Naive thymus-derived CD8-positive, alpha-beta T cell (primary cell): ENCODE measurements at regions not wholly inside any gene's neighbourhood (a gene's known extent, or its start where the extent isn't known, plus 50 kb on each side); places are given as distances from the start of the nearest gene placed in this dataset.

Source experiments
- ATAC-seq, 2 donors: fragments of 150-1000 bp; cut with Tn5 transposase in 1 of 2; sonication (Bioruptor Pico), chemical (Tn5 transposase) in 1 of 2; 1 replicate in 1 of 2; 2 replicates in 1 of 2; pipeline ENCODE4 v1.10.0; 2021; ENCODE audit warnings: mild to moderate bottlenecking in 2 of 2, moderate library complexity in 2 of 2
- POLR2A ChIA-PET: fragments of 350-600 bp; sonication (Branson Sonifier 250); formaldehyde crosslinking; loops from one replicate; lab custom pipeline; 2021; ENCODE audit warnings: antibody characterized with exemption; lab: Charles Lee
- DNase-seq, 10 donors: peaks; one replicate each; pipeline versions ENCODE4 v3.0.0 to v3.0.0-alpha.2; 2020 to 2022
- H3K27ac Mint-ChIP-seq, 10 donors: one replicate each; pipeline ENCODE4 v1.8.0; 2020 to 2022; ENCODE audit warnings: mild to moderate bottlenecking in 10 of 10, mixed read lengths in 10 of 10, moderate library complexity in 4 of 10, inconsistent platforms in 1 of 10
- H3K27me3 Mint-ChIP-seq, 5 donors: one replicate each; pipeline ENCODE4 v1.8.0; 2021 to 2022; ENCODE audit warnings: mixed read lengths in 5 of 5
- H3K36me3 Mint-ChIP-seq, 3 donors: one replicate each; pipeline ENCODE4 v1.8.0; 2020 to 2022; ENCODE audit warnings: mixed read lengths in 3 of 3, mild to moderate bottlenecking in 2 of 3, inconsistent platforms in 1 of 3
- H3K4me1 Mint-ChIP-seq, 4 donors: one replicate each; pipeline ENCODE4 v1.8.0; 2021 to 2022; ENCODE audit warnings: mixed read lengths in 4 of 4
- H3K4me3 Mint-ChIP-seq, 10 donors: one replicate each; pipeline ENCODE4 v1.8.0; 2020 to 2022; ENCODE audit warnings: mild to moderate bottlenecking in 10 of 10, mixed read lengths in 10 of 10, moderate library complexity in 6 of 10, inconsistent platforms in 1 of 10
- H3K9me3 Mint-ChIP-seq, 9 donors: one replicate each; pipeline ENCODE4 v1.8.0; 2020 to 2022; ENCODE audit warnings: mixed read lengths in 9 of 9, mild to moderate bottlenecking in 3 of 9, inconsistent platforms in 1 of 9, moderate library complexity in 1 of 9

DNA sequence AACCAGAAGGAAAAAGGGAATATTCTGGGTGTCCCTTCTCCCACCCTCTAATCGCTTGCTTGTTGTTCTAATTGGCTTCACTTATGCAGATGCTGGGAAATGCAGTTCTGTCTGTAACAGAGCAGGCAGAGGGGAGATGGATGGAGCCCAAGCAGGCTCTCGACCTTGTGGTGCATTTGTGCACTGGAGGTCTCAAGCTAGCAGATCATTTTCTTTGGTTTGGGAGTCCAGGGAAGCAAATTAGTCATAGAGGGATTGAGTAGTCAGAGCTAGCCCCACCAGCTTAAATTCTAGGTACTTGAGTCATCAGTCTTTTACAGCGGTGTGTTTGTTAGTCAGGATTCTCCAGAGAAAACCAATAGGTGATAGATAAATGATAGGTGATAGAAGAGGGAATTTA, 234.7 kb upstream of the ECI2 start:
- DNase-seq (no peak), ATAC-seq (no peak)
- POLR2A ChIA-PET = no interaction called here
- no peaks in the 10 kb centered on the region for H3K9me3 Mint-ChIP-seq
- H3K4me1 Mint-ChIP-seq = no peaks in the 10 kb centered on the region
- no peaks in the 10 kb centered on the region for H3K36me3 Mint-ChIP-seq
- H3K27me3 Mint-ChIP-seq = peaks cover 3 to 31% (median 5%) of the 10 kb centered on the region in 5 donors
- H3K27ac Mint-ChIP-seq = no peak overlapping the region
- H3K4me3 Mint-ChIP-seq = no peak overlapping the region

DNA sequence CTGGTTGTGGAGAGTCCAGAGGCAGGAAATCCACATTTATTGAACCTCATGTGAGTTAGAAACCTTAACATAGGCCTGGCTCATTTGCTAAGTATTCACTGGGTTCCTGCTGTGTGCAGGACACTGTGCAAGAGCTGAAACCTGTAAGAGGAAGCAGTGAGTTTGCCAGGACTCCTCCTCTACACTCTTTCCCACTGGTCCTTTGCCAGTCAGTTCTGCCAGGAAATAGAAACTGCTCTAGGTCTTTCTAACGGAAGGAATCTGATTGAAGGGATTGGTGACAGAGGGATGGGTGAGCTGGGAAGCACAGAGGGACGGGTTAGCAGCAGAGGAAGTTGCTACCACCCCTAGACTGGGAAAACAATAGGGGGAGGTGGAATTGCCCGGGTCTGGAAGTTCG, 234.2 kb upstream of the ECI2 start:
- Mint-ChIP-seq H3K27me3 (peaks cover 3 to 26% (median 4%) of the 10 kb centered on the region in 5 donors), H3K4me1 (no peaks in the 10 kb centered on the region), H3K27ac (no peak overlapping the region), H3K4me3 (no peak overlapping the region), H3K9me3 (no peaks in the 10 kb centered on the region), H3K36me3 (no peaks in the 10 kb centered on the region)
- POLR2A ChIA-PET = no interaction called here
- no peak for ATAC-seq
- DNase-seq = no peak

DNA sequence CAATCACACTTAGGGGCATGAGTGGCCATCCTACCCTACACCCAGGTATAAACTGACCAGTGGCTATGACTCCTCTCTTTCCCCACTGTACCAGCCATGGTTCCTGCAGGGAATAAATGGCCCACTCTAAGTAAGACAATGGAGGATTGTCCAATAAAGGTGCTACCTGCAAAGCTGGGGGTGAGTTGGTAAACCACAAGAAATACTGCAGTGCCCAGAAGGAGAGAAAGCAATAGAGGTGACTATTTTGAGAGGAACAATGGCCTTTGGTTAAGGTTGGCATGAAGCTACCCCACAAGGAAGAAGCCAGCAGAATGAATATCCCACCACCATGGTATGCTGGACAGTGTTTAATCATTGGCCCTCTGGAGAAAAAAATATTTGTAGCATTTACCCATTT, 233.3 kb upstream of the ECI2 start:
- Mint-ChIP-seq H3K4me3 (no peak overlapping the region), H3K27ac (no peak overlapping the region), H3K36me3 (no peaks in the 10 kb centered on the region), H3K4me1 (peaks cover 0 to 7% (median 2%) of the 10 kb centered on the region in 4 donors), H3K9me3 (no peaks in the 10 kb centered on the region), H3K27me3 (peaks cover 3 to 21% (median 4%) of the 10 kb centered on the region in 5 donors)
- no peak for DNase-seq
- POLR2A ChIA-PET = no interaction called here
- no peak for ATAC-seq

DNA sequence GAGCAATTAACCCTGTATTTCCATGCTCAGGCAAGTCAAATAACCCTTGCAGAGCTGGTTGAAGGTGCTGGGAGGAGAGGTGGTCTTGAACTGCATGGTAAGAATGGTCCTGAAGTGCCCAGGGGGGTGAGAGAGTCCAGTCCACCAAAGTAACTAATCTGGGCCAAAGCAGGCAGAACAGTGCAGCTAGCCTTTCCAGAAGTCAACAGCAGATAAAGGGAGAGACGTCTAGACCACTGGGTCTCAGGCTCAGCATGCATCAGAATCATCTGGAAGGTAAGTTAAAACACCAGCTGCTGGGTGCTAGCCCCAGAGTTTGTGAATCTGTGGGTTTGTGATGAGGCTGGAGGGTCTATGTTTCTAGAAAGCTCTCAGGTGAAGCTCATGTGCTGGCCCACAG, 232.3 kb upstream of the ECI2 start:
- POLR2A ChIA-PET = no interaction called here
- H3K4me3 Mint-ChIP-seq = no peak overlapping the region

DNA sequence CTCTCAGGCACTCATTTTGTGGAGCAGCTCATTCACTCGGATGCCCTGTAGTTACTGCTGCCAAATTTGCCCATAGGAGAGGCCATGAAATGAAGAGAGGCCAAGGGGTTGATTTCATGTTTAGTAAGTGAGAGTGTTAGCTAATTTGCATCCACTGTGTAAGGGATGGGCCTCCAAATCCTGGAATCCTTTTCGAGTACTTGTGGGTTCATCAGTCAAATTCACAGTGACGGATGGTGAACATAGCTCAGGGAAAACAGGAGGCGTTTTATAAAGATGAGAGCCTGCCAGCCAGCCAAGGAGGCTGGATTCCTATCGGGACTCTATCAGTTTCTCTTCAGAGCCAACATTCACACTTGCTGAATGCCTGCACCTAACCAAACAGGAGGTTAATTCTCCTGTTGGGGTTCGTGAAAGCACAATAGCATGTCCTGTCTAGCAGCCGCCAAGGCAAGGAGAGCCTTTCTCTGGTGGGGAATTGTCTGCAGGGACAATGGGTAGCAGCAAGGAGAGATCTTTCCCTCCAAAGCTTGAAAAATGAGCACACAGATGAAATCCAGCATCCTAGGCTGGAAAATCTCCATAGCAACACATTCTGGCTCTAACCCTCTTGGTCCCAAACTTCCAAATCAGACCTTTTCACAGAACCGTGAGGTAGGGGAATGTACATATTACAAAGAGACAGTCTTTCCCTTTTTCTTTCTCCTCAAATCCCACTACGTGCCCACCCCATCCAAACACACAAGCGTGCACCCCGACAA, 231.4 kb upstream of the ECI2 start:
- Mint-ChIP-seq H3K4me3 (no peak overlapping the region), H3K27ac (no peak overlapping the region), H3K9me3 (no peaks in the 10 kb centered on the region), H3K36me3 (no peaks in the 10 kb centered on the region), H3K27me3 (peaks cover 3 to 30% (median 5%) of the 10 kb centered on the region in 5 donors), H3K4me1 (peaks cover 0 to 8% (median 2%) of the 10 kb centered on the region in 4 donors)
- DNase-seq (no peak), ATAC-seq (no peak)
- POLR2A ChIA-PET = no interaction called here

More for the DNA sequence above, 232.3 kb upstream of the ECI2 start:
- Mint-ChIP-seq H3K36me3 (no peaks in the 10 kb centered on the region), H3K9me3 (no peaks in the 10 kb centered on the region), H3K4me1 (peaks cover 0 to 8% (median 2%) of the 10 kb centered on the region in 4 donors), H3K27ac (no peak overlapping the region), H3K27me3 (peaks cover 3 to 22% (median 5%) of the 10 kb centered on the region in 5 donors)
- ATAC-seq (no peak), DNase-seq (no peak)

DNA sequence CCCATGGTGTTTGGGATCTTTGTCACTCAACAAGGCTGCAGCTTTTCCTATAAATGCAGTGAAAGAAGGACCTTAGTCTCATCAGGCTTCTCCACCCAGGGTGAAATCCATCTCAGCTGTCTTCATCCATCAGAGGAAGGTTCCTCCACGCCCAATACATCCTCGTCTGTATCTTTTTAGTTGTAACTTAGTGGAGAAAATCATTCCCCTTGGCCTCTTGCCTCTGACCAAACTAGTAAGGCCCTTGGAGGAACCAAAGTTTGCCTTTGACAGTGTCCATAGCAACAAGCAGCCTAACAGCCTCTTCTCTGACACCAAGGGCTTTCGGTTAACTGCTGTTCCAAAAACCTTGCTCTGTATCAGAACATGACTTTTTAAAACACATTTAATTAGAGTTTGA, 230.3 kb upstream of the ECI2 start:
- DNase-seq = no peak
- Mint-ChIP-seq H3K27ac (peak overlapping the region in 1 of 10 donors; percentile 21), H3K4me3 (no peak overlapping the region), H3K4me1 (peaks cover 0 to 9% (median 2%) of the 10 kb centered on the region in 4 donors), H3K36me3 (no peaks in the 10 kb centered on the region), H3K9me3 (no peaks in the 10 kb centered on the region), H3K27me3 (peaks cover 0 to 39% (median 4%) of the 10 kb centered on the region in 5 donors)
- ATAC-seq = no peak
- POLR2A ChIA-PET = no interaction called here

DNA sequence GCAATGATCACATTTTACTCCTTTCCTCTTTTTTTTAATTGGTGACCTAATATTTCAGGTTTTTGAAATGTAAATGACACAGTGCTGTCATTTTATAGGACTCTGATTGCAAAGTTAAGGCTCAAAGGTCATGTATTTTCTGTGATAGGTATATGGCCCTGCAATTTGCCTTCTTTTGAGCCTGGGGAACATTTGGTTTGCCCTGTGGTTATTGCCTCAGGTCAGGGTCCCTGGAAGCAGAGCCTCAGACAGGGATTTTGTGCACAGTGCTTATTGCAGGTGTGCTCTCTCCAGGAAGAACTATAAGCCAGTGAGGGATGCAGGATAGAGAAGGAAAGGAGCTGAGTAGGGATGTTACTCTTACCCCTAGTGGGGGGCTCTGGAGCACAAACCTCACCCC, 229.3 kb upstream of the ECI2 start:
- Mint-ChIP-seq H3K9me3 (no peaks in the 10 kb centered on the region), H3K27ac (no peak overlapping the region), H3K4me1 (peaks cover 0 to 12% (median 2%) of the 10 kb centered on the region in 4 donors), H3K27me3 (peaks cover 0 to 35% (median 4%) of the 10 kb centered on the region in 5 donors), H3K4me3 (no peak overlapping the region), H3K36me3 (no peaks in the 10 kb centered on the region)
- no peak for DNase-seq
- POLR2A ChIA-PET = no interaction called here
- ATAC-seq = no peak

DNA sequence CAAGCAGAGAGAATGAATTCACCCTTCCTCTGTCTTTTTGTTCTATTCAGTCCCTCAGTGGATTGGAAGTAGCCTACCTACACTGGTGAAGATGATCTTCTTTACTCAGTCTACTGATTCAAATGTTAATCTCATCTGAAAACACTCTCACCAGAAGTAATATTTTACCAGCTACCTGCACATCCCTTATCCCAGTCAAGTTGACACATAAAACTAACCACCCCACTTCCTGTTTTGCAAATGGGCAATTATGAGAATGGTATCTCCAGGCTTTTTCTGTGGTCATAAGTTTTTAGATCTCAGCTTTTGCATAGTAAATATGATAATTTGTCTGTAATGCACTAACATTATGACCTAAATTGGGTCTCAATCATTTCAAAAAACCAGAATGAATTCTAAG, 228.8 kb upstream of the ECI2 start:
- peaks cover 0 to 30% (median 4%) of the 10 kb centered on the region in 5 donors for H3K27me3 Mint-ChIP-seq
- H3K4me3 Mint-ChIP-seq = no peak overlapping the region
- no peak for ATAC-seq
- POLR2A ChIA-PET = no interaction called here
- H3K36me3 Mint-ChIP-seq = no peaks in the 10 kb centered on the region
- H3K27ac Mint-ChIP-seq = no peak overlapping the region
- H3K9me3 Mint-ChIP-seq = no peaks in the 10 kb centered on the region
- no peak for DNase-seq
- H3K4me1 Mint-ChIP-seq = peaks cover 0 to 12% (median 2%) of the 10 kb centered on the region in 4 donors

DNA sequence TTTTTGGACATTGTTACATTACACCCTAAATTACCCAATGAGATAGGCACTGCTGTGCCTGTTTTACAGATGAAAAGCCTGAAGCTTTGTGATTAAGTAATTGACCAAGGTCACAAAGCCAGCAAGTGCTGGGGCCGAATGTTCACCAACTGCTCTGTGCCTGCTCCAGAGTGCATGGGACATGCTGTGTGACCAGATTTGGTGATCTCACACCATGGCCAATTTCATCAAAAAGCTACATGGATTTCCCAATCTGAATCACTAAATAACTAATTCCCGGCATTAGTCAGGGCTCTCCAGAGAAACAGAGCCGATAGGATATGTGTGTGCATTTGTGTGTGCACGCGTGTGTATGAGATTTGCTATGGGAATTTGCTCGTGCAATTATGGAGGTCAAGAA, 228.3 kb upstream of the ECI2 start:
- Mint-ChIP-seq H3K27me3 (peaks cover 0 to 25% (median 2%) of the 10 kb centered on the region in 5 donors), H3K4me3 (no peak overlapping the region), H3K27ac (no peak overlapping the region)

DNA sequence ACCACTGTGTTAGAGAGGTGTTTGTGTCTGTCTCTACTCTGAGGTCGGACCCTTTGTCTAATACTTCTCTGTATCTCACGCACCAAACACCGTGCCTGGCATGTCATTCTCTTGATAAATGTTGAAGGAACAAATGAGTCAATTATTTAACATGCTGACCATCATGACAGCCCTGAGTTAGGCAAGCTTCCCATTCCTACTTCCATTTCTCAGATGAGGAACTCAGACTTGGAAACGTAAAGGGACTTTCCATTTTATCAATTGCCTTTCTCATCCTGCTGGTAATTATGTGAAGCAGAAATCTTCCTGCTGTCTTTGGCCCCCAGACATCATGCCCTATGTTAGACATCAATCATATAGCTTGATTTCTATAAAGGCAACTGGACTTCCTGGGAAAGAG, 227.0 kb upstream of the ECI2 start:
- ATAC-seq (no peak), DNase-seq (no peak)
- Mint-ChIP-seq H3K27ac (no peak overlapping the region), H3K9me3 (peaks cover 0 to 5% (median 0%) of the 10 kb centered on the region in 9 donors), H3K4me3 (no peak overlapping the region), H3K4me1 (peaks cover 0 to 12% (median 2%) of the 10 kb centered on the region in 4 donors), H3K36me3 (no peaks in the 10 kb centered on the region), H3K27me3 (peaks cover 0 to 24% (median 4%) of the 10 kb centered on the region in 5 donors)
- POLR2A ChIA-PET = no interaction called here

More for the DNA sequence above, 228.3 kb upstream of the ECI2 start:
- no peaks in the 10 kb centered on the region for H3K36me3 Mint-ChIP-seq
- no peaks in the 10 kb centered on the region for H3K9me3 Mint-ChIP-seq
- H3K4me1 Mint-ChIP-seq = peaks cover 0 to 12% (median 2%) of the 10 kb centered on the region in 4 donors
- ATAC-seq = no peak
- no peak for DNase-seq
- POLR2A ChIA-PET = no interaction called here

DNA sequence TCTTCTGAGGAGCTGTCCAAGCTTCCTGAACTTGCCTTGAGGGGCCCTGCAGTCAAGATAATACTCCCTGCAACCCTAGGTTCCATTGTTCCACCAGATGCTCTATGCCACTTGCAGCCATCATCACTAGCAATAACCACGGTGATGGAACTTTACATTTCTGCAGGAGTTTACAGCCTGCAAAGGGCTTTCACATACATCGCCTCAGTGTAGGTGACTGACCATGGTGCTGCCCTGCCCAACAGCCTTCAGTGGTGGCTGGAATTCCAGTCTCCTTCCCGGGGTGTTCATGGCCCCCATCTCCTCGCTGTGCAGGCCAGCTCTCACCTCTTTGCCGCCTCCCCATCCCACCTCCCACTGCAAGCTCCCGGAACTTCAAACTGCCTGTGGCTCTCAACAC, 225.5 kb upstream of the ECI2 start:
- Mint-ChIP-seq H3K9me3 (peaks cover 0 to 9% (median 0%) of the 10 kb centered on the region in 9 donors), H3K36me3 (no peaks in the 10 kb centered on the region), H3K4me3 (no peak overlapping the region), H3K27me3 (peaks cover 0 to 29% (median 6%) of the 10 kb centered on the region in 5 donors), H3K4me1 (peaks cover 0 to 12% (median 2%) of the 10 kb centered on the region in 4 donors), H3K27ac (no peak overlapping the region)
- DNase-seq = no peak
- no peak for ATAC-seq
- POLR2A ChIA-PET = no interaction called here

DNA sequence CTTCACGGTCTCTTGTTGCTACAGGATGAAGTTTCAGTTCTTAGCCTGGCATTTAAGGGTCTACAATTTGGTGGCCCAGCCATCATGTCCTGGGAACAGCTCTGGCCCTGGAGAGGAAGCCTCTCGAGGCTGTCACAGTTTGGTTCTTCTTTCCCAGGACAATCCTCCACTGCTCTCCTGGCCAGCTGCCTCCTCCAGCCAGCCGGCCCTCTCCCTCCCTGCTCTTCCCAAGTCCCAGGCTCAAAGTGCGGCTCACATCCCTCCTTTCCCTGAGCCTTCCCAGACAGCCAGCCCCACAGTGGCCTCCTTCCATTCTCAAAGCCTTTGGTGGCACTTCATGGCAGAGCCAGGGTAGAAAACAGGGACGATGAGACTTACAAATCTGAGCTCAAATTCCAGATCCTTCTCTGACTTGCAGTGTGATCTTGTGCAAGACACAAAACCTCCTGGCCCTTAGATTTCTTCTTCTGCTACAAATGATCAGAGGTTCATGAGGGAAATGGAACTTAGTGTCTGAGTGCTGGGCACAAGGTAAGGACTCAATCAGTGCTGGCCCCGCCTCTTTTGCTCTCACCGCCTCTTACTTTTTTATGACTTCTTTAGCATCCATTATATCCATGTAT, 223.8 kb upstream of the ECI2 start:
- H3K27me3 Mint-ChIP-seq = peaks cover 0 to 29% (median 9%) of the 10 kb centered on the region in 5 donors
- H3K36me3 Mint-ChIP-seq = no peaks in the 10 kb centered on the region
- POLR2A ChIA-PET = no interaction called here
- ATAC-seq (no peak), DNase-seq (no peak)
- H3K27ac Mint-ChIP-seq = no peak overlapping the region
- no peak overlapping the region for H3K4me3 Mint-ChIP-seq
- peaks cover 0 to 9% (median 0%) of the 10 kb centered on the region in 9 donors for H3K9me3 Mint-ChIP-seq
- H3K4me1 Mint-ChIP-seq = peaks cover 0 to 10% (median under 1%) of the 10 kb centered on the region in 4 donors

DNA sequence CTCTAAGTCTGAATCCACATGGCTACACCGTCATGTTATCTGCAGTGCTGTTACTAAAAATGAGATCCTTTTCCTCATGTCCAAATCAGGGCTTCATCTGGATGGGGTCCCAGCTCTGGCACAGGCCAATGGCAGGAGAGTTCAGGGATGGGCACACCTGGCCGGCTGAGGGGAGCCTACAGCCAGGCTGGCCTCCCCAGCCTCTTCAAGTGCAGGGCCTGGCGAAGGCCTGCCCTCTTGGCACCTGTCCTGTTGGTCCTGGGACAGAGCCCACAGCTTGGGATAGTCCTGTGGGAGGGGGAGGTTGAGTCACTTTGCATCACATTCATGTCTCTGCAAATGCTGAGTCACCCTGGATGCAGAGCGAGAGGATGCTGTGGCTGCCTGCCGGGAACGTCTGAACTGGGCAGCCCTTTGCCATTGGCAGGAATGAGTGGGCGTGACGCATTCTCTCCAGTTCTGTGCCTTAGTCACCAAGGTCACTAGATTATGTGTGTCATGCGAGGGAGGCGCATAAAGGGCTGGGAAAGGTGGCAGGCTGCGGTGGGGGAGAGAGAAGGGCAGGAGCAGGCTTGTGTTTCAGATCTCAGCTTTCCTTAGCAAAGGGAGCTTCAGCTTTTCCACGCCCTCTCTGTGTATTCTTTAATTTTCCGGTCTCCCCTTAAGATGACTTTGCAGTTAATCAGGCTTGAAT, 223.2 kb upstream of the ECI2 start:
- peaks cover 0 to 29% (median 9%) of the 10 kb centered on the region in 5 donors for H3K27me3 Mint-ChIP-seq
- ATAC-seq (no peak), DNase-seq (no peak)
- no peaks in the 10 kb centered on the region for H3K36me3 Mint-ChIP-seq
- peaks cover 0 to 4% (median 0%) of the 10 kb centered on the region in 4 donors for H3K4me1 Mint-ChIP-seq
- H3K27ac Mint-ChIP-seq = no peak overlapping the region
- POLR2A ChIA-PET = no interaction called here
- H3K4me3 Mint-ChIP-seq = no peak overlapping the region
- peaks cover 0 to 9% (median 0%) of the 10 kb centered on the region in 9 donors for H3K9me3 Mint-ChIP-seq
